ENCODE measurements at regions not wholly inside any gene's neighbourhood (a gene's known extent, or its start where the extent isn't known, plus 50 kb on each side); places are given as distances from the start of the nearest gene placed in this dataset.

DNA sequence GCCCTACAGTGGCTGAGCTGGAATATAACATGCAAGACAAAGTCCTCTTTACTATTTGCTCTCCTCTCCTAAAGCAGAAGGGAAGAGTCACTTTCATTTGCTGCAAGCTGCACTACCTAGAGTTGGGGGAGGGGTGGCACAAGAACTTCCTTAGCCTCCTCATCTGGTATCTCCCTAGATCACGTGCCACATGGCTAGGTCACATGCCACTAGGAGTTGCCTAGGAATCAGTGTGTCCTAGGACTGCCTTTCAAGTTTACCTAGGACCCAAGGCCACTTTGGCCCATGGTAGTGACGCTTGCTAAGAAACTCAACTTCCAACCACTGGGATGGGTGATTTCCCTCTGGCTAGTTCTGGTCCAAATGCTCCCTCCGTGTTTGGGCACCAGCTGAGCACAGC lies 625.2 kb downstream of the DIAPH3 start:
- DNase-seq (ENCODE audit: low read depth, low spot score): no peak
- TF ChIP-seq, protein P1, sequence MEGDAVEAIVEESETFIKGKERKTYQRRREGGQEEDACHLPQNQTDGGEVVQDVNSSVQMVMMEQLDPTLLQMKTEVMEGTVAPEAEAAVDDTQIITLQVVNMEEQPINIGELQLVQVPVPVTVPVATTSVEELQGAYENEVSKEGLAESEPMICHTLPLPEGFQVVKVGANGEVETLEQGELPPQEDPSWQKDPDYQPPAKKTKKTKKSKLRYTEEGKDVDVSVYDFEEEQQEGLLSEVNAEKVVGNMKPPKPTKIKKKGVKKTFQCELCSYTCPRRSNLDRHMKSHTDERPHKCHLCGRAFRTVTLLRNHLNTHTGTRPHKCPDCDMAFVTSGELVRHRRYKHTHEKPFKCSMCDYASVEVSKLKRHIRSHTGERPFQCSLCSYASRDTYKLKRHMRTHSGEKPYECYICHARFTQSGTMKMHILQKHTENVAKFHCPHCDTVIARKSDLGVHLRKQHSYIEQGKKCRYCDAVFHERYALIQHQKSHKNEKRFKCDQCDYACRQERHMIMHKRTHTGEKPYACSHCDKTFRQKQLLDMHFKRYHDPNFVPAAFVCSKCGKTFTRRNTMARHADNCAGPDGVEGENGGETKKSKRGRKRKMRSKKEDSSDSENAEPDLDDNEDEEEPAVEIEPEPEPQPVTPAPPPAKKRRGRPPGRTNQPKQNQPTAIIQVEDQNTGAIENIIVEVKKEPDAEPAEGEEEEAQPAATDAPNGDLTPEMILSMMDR (conservative IDR thresholded peaks at IDR 0.05): no peak
- Mint-ChIP-seq H3K4me3 (no peak overlapping the region), H3K27ac (ENCODE audit: unreplicated experiment) (no peak overlapping the region), H3K36me3 (ENCODE audit: low read depth) (no peaks in the 10 kb centered on the region), H3K4me1 (no peaks in the 10 kb centered on the region), H3K27me3 (ENCODE audit: low read depth) (no peaks in the 10 kb centered on the region), H3K9me3 (peaks cover 3% of the 10 kb centered on the region)

DNA sequence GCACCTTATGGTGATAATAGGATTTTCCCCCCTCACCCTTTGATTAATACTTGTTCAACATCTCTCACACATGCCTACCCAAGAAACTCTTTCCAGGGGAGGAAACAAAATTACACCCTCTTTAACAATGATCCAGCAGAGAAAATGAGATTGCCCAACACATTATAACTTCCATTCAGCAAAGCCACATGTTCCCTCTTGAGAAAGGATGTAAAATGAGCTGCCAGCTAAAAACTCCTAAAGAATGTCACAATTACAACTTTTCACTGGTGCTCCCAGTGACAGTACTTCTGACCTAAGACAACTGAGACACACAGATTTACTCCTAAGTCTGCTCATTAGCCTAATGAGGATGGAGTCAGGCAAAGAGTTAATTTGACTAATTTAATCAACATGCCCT lies 621.4 kb downstream of the DIAPH3 start:
- TF ChIP-seq, protein P1 (conservative IDR thresholded peaks at IDR 0.05): no peak
- H3K27me3 Mint-ChIP-seq (ENCODE audit: low read depth): no peaks in the 10 kb centered on the region
- H3K4me1 Mint-ChIP-seq: no peaks in the 10 kb centered on the region
- no peak overlapping the region for H3K27ac Mint-ChIP-seq (ENCODE audit: unreplicated experiment)
- peaks cover 3% of the 10 kb centered on the region for H3K9me3 Mint-ChIP-seq
- DNase-seq (ENCODE audit: low read depth, low spot score): no peak
- no peaks in the 10 kb centered on the region for H3K36me3 Mint-ChIP-seq (ENCODE audit: low read depth)
- no peak overlapping the region for H3K4me3 Mint-ChIP-seq

DNA sequence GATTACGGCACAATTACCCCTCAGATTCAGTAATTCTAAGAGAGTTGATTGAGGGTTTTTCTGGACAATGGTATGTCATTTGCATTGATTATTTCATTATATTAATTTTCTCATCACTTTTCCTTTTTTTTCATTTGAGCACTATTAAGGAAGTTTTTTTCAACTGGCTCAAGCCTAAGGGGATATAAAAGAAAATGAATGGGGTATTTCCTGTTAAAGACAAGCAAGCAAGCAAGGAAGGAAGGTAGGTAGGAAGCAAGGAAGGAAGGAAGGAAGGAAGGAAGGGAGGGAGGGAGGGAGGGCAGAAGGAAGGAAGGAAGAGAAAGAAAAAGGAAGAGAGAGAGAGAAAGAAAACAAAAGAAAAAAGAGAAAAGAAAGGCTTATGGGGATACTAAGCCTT lies 620.3 kb downstream of the DIAPH3 start:
- TF ChIP-seq, protein P1 (conservative IDR thresholded peaks at IDR 0.05): no peak
- Mint-ChIP-seq H3K27ac (ENCODE audit: unreplicated experiment) (no peak overlapping the region), H3K27me3 (ENCODE audit: low read depth) (no peaks in the 10 kb centered on the region)

DNA sequence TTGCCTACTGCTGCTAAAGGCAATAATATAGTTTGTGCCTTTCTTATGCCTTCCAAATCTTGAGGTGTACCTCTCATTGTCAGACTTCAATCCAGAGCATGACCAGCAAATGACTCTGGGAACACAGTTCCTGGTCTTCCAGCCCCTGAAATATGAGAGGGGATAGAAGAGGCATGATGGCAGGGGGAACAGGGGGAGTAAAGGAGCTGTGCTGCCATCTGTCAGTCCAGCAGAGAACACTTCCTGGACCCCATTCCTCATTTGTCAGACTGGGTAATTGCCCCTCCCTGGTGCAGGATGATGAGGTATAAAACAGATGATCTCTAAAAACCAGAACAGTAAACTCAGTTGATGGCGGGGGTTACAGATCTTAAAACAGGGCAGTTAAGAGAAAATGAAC lies 618.7 kb downstream of the DIAPH3 start:
- Mint-ChIP-seq H3K27me3 (ENCODE audit: low read depth) (no peaks in the 10 kb centered on the region), H3K36me3 (ENCODE audit: low read depth) (no peaks in the 10 kb centered on the region), H3K4me3 (no peak overlapping the region), H3K9me3 (peaks cover 1% of the 10 kb centered on the region), H3K4me1 (no peaks in the 10 kb centered on the region), H3K27ac (ENCODE audit: unreplicated experiment) (no peak overlapping the region)
- DNase-seq (ENCODE audit: low read depth, low spot score): no peak
- TF ChIP-seq, protein P1 (conservative IDR thresholded peaks at IDR 0.05): no peak

More for the DNA sequence above, 620.3 kb downstream of the DIAPH3 start:
- Mint-ChIP-seq H3K36me3 (ENCODE audit: low read depth) (no peaks in the 10 kb centered on the region), H3K4me3 (no peak overlapping the region), H3K9me3 (peaks cover 3% of the 10 kb centered on the region), H3K4me1 (no peaks in the 10 kb centered on the region)
- no peak for DNase-seq (ENCODE audit: low read depth, low spot score)

DNA sequence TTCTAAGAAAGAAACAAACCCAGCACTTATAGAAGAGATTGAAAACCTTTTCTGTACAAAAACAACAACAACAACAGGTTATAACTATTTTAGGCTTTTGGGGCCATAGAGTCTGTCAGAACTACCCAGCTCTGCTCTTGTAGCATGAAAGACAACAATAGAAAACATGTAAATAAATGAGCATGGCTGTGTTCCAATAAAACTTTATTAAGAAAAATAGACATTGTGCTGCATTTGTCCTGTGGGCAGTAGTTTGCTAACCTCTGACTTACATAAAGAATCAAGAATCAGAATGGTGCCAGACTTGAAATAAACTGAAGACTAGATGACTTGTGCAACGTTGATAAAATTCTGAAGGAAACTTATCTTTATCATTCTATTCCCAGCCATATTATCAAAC lies 617.5 kb downstream of the DIAPH3 start:
- Mint-ChIP-seq H3K9me3 (peaks cover 2% of the 10 kb centered on the region), H3K4me3 (no peak overlapping the region), H3K36me3 (ENCODE audit: low read depth) (no peaks in the 10 kb centered on the region), H3K27ac (ENCODE audit: unreplicated experiment) (no peak overlapping the region), H3K27me3 (ENCODE audit: low read depth) (no peaks in the 10 kb centered on the region), H3K4me1 (no peaks in the 10 kb centered on the region)
- TF ChIP-seq, protein P1 (conservative IDR thresholded peaks at IDR 0.05): no peak
- DNase-seq (ENCODE audit: low read depth, low spot score): no peak

DNA sequence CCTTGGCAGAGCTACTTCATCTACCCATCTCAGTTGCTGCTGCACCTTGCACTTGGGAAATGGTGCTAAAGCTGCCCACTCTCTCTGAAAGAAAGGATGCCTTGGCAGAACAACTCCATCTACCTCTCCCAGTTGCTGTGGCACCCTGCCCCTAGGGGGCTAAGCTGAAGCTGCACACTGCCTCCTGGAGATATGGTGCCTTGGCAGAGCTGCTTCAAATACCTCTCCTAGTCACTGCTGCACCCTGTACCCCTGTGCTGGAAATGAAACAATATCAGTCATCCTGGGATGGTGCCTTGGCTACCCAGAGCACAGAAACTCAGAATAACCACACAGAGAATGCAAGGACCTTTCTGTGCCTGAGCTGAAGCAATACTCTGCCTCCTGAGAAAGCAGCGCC lies 615.8 kb downstream of the DIAPH3 start:
- TF ChIP-seq, protein P1 (conservative IDR thresholded peaks at IDR 0.05): no peak
- no peaks in the 10 kb centered on the region for H3K4me1 Mint-ChIP-seq

More for the DNA sequence above, 615.8 kb downstream of the DIAPH3 start:
- H3K27ac Mint-ChIP-seq (ENCODE audit: unreplicated experiment): no peak overlapping the region
- no peak overlapping the region for H3K4me3 Mint-ChIP-seq
- DNase-seq (ENCODE audit: low read depth, low spot score): no peak
- H3K36me3 Mint-ChIP-seq (ENCODE audit: low read depth): peaks cover 7% of the 10 kb centered on the region
- no peaks in the 10 kb centered on the region for H3K27me3 Mint-ChIP-seq (ENCODE audit: low read depth)
- H3K9me3 Mint-ChIP-seq: peaks cover 8% of the 10 kb centered on the region
